Activated CD4-positive, alpha-beta T cell treated with anti-CD3 and anti-CD28 coated beads, Interleukin-2, amount 50 U/mL, for 16 hours (primary cell): ENCODE measurements at regions not wholly inside any gene's neighbourhood (a gene's known extent, or its start where the extent isn't known, plus 50 kb on each side); places are given as distances from the start of the nearest gene placed in this dataset.

Experiments
- DNase-seq: peaks from one replicate; pipeline ENCODE4 v3.0.0-alpha.2; 2020

DNA sequence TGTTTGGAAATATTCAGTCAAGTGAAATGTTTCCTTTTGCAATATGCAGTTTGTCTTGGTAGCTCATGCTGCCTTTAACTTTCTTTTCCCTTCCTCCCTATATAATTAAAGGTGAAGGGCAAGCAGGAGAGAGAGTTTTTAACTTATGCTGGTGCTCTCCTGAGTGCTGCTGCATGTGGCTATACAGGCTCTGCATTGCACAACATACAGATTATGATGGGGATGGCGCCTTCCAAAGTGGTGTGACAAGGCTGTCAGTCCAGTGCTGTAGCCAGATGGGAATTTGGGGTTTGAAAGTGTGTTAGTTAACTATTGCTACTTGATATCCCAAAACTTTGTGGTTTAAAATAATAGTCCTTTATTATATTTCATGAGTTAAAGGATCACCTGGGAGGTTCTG, 199.0 kb downstream of the ATP23 start:
- no peak for DNase-seq

DNA sequence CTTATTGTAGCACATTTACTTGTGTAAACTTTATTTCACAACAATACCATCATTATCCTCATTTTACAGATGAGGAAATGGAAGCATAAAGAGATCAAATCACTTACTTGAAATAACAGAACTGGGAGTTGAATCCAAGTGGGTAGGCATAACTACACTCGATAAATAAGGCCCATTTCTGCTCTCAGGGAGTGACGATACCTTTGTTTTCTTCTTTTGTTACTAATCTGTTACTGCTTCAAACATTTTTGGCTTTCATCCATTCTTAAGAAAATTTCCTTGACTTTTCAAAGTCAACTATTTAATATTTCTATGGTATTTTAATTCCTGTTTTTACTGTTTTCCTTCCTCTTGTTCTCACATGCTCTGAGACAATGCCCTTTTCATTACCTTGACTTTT, 201.6 kb downstream of the ATP23 start:
- DNase-seq = no peak

DNA sequence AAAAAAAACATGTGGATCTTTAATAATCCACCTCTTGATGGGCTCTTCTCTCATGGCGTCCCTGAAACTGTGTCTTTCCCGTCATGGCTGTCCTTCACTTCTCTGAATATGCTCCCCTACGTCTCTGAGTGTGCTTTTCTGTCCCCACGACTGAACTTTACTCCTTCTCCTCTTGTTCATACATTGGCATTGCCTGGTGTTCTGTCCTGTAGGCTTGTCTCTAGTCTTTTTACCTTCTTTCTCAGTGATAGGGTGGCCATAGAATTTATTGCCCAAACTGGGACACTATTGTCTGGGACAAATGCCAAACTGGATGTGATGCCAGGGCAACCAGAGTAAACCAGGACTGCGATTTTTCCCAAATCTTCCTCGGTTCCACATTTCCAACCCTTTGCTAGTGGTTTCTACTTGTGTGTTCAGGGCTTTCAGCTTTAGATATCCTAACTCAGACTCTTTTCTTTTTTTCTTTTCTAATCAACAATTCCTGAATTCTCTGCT, 202.2 kb downstream of the ATP23 start:
- DNase-seq = no peak

DNA sequence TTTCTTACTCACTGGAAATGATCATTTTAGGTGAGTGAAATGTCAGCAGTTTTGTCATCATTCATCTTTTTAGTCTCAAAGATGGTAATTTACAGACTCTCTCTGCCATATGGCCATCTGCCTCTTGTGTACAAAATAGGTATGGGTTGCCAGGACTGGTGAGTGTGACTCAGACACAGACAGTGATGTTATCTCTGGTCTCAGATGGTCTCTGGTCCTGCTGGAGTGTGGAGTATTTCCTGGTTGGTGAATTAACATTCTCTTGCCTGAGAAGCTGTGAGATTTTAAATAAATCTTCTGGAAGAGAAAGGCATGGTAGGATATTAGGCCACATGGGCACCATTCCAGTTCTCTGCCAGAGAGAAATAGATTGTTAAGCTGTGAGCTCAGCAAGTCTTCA, 207.0 kb downstream of the ATP23 start:
- DNase-seq = no peak

DNA sequence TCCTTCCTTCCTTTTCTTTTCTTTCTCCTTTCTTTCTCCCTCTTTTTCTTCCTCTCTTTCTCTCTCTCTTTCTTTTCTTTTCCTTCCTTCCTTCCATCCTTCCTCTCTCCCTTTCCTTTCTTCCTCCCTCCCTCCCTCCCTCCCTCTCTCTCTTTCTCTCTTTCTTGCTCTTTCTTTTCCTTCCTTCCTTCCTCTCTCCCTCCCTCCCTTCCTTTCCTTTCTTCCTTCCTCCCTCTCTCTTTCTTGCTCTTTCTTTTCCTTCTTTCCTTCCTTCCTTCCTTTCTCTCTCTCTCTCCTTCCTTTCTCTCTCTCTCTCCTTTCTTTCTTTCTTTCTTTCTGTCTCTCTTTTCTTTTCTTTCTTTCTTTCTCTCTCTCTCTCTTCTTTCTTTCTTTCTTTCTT, 207.6 kb downstream of the ATP23 start:
- no peak for DNase-seq

DNA sequence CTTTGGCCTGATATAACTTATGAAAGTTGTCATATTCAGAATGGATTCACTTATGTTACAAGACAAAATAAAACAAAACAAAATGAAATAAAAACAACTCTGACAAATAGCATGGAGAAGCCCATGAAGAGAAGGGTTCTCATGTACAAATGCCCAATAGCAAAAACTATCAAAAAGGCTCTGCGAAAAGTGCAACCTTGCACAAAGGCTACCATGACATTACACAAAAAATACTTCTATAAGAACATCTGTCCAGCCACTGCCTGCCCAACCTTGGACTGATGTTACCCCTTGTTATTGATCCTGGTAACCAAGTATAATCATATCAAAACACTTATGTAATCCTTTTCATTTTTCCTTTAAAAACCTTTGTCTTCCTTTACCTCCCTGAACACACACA, 213.0 kb downstream of the ATP23 start:
- DNase-seq = no peak

DNA sequence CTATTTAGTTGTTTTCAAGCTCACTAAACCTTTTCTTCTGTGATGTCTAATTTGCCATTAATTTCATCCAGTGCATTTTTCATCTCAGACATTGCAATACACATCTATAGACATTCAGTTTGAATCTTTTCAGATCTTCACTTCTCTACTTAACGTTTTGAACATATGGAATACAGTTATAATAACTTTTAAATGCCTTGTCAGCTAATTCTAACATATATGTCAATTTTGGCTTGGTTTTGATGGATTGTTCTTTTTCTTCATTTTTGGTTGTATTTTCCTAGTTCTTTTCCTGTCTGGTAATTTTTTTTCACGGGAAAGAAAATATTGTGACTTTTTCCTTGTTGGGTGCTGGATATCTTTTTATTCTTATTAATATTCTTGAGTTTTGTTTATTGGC, 215.3 kb downstream of the ATP23 start:
- no peak for DNase-seq

DNA sequence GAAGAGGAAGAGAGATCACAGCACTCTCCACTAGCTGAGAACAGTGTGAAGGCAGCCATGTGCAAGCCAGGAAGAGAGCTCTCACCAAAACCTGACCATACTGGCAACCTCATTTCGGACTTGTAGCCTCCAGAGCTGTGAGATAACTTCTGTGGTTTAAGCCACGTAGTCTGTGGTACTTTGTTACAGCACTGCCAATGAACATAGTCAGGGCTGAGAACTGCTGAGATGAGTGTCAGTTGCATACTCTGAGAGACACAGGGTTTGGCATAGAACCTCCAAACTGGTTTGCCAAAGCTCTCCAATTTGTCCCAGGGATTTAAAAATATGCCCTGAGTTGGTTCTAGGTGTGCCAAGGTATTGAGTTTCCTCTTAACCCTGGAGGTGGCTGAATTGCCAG, 218.6 kb downstream of the ATP23 start:
- DNase-seq = no peak

DNA sequence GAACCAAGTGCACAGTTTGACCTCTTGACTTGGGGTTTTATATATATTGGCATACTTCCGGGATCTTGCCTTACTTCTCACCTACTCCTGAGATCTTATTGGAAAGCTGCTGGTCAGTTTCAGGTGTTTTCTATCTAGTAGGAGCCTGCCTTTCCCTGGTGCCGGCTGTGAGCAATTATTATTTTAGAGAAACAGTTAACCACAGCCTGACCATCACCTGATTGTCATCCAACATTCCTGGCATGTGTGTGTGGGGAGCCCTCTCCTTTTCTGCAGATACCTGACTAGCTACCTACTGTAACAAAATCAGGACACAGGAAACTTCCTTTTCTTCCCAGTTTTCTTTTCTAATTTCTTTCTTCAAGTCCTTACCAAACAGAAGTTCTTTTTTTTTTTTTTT, 220.4 kb downstream of the ATP23 start:
- no peak for DNase-seq

DNA sequence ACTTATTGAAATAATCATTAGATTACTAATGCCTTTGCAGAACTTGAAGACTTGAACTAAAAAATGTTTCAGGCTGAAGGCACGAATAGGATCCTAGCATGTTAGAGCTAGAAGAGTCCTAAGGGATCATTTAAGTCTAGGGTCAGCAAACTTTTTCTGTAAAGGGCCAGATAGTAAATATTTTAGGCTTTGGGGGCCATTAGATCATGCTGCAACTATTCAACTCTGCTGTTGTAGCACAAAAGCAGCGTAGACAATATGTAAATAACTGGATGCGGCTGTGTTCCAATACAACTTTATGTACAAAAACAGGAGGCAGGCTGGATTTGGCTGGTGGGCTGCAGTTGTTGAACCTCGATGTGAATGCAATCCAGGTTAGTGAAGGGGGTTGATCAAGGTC, 221.7 kb downstream of the ATP23 start:
- no peak for DNase-seq

DNA sequence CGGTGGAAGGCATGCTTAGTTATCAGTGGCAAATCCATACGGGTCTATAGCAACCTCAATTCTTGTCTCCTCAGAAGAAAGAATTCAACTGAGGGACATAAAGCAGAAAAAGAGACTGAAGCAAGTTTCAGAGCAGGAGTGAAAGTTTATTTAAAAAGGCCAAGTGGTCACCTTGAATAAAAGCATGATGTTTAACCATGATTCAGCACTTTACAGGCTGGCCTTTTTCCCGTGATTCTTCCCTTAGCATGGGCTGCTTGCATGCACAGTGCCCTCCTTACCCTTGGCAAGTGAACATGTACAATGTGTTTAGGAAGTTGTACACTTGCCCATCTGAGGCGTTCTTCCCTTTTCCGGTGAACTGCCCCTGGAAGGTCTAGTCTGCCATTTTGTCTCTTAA, 225.3 kb downstream of the ATP23 start:
- DNase-seq = no peak

DNA sequence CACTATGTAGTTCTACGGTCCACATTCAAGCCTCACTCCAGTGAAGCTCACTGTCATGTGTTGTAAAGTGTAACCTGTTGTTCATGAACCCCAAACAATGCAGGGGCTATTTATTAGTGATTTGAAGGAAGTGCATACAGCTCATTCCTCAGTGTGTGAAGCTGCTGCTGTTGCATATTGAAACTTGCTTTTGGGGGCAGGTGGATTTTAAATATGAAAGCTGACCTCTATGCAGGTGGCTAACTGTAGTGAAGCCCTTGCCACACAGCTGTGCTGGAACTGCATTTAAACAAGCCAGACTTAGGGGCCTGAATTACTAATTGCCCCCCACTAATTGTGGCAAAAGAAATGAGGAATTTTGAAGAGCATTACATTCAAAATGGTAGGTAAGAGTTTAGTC, 226.3 kb downstream of the ATP23 start:
- DNase-seq = no peak

DNA sequence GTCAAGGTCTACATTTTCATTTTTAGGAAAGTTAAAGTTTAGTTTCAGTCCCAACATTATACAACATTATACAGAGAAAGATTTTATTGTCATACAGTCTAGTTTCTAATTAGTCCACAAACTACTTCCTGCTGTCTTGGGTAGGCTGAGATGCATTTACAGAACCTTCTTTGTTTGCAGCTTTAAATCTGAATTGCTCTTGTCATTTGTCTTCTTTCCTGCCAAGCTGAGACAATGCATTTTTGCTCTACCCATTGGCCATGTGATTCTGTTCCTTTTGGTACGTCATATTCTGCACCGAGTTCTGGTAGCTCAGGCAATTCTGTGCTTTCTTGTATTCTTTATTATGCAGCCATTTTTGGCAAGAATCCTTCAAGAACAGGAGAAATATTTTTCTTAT, 228.5 kb downstream of the ATP23 start:
- DNase-seq = no peak

DNA sequence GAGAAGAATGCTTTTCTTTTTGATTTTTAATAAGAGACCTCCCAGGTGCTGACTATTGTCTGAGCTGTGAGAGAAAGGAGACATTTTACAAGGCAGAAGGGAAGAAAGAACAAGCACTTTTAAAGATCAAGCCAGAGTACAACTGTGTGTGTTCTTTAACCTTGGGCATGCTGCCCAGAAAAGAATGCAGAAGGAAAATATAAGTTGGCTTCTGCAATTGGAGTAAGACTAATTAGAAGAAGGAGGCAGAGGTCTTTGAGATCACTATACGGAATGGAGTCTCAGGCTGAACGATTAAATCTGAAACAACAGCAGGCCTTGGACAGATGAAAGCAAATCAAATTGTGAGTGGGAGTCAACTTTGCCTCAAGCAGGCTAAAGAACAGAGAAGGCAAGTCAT, 230.5 kb downstream of the ATP23 start:
- DNase-seq = no peak

DNA sequence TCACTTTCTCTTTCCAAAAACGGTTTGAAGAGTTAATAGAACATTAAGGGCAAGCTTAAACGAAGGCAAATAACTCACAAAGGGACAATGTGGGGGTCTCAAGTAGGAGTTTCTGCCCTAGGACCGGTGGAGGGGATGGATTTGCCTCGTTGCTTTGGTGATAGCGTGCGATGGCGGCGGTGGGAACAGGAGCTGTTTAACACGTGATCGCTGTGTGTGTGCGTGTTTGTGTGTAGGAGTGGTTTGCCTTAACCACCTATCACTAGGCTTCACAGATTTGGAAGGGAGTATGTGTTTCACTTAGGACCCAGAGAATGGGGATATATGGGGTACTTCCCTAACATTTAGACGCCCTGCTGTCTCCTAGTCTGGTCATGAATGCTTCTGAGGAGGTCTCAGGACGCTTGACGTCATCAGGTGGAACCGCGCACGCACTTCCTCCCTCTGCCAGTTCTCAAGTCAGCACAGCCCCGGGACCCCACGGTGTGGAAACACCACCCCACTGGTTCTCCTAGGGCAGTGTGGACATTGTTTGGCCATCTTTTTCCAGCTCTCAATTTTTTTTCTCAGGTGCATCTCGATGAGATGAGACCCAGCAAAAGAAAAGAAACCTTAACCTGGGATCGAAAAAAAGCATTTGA, 231.2 kb downstream of the ATP23 start:
- no peak for DNase-seq

DNA sequence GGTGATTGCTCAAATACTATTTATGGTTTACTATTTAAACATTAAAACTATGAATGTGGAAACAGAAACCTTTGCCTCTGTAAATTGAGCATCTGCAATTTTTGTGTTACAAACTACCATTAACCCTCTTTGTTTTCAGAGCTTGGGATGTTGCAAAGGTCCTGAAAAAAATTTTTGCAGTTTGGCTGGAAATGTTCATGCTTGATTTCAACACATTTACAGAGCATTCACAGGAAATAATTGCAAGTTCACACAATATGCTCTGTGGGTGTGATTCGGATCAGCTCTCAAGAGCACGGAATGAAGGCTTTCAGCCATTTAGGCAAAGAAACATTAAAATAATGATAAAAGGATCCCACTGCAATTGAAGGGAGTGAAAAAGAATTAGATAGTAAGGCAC, 232.9 kb downstream of the ATP23 start:
- no peak for DNase-seq

DNA sequence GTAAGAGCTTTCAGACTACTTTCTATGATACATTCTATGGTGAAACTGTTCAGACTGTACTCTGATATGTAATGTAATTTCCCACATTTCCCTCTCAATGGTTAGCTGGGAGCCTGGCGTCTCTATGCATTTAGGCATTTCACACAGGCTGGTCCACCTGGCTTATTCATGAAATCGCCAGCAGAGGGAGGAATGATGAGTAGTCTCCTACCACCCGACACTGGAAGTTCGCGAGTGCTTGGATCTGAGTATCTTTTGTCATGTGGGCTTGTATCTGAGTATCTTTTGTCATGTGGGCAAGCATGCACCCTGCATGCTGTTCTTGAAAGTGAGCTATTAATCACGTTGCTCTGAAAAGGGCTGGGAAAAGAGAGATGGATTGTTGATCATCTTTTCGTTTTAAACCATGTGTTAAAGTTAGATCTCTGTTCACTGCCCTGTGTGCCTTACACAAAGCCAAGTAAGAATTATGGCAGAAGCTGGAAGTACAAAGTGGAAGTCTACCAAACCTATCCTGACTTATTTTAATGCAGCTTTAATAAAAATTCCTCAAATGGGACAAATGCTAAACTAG, 235.0 kb downstream of the ATP23 start:
- DNase-seq = peak; percentile 30

DNA sequence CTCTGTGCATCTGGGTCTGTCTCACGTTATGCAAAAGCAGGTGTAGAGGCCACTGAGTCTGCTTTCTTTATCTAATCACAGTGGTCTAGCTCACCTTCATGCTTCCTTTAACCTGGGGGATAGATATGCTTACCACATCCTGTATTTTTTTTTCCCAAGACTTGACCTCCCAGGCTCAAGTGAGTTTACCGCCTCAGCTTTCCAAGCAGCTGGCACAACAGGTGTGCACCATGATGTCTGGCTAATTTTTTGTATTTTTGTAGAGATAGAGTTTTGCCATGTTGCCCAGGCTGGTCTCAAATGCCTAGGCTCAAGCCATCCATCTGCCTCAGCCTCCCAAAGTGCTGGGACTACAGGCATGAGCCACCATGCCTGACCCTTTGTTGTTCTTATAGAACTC, 236.0 kb downstream of the ATP23 start:
- no peak for DNase-seq

DNA sequence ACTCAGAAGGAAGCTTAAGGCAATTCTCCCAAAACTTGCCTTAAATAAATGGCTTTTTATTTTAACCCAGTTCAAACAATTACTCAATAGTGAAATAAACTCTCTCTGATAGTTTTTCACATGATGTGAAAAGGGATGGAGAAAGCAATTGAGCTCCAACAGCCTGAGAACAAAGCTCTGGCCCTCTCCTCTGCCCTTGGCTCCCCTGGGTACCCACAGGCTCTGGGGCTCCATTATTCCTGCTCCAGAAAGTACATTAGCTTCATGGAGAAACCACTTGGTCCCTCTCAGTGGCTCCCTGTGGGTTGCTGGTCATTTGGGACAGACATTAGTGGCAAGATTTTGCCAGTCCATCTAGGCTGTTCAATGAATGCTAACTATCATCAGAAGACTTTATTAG, 242.8 kb downstream of the ATP23 start:
- no peak for DNase-seq

DNA sequence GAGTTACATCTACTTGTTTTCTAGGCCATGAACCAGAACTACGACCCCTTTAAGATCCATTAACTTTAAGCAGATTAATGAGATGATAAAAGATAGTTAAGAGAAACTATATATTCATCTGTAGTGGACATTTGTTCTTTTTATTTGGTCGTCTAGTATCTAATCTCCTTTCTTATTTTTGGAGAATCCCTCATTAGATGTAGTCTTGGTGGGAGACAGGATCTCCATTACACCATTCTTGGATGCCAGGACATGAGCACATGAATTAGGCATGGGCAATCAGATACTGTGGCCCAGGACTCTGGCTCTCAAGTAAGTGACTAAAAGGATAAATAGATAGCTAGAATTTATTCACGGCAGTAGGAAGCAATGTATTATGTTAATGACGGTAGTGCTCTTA, 245.0 kb downstream of the ATP23 start:
- no peak for DNase-seq

DNA sequence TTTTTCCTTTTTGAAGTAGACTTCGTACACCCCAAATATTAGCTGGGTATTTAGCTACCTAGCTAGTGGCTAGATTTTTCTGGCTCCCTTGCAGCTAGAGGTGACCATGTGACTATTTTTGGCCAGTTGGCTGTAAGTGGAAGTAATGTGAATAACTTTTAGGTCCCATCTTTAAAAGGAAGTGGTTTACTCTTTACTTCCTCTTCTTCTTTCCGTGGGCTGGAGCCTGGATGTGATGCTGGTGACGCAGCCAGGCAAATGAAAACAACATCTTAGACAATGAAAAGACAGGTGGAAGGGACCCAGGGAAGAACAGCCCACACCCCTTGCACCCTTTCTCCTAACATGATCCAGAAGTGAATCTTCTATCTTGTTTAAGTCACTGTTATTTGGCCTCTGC, 245.5 kb downstream of the ATP23 start:
- DNase-seq = no peak

DNA sequence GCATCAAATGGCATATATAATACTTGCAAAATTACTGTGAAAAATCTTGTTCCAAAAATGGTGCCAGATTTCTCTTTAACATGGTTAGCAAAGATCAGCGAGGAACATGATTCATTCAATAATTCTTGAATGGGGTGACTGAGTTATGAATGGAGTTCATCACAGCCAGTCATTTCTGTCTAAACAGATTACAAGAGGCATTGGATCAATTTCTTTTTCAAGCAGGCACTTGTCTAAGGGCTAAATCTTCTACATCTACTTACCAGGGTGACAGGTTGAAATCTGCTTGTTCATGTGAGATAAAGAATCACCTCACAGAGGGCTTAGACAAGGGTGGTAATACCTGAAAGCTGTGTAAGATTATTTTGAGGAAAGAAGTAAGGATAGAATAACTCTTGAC, 247.7 kb downstream of the ATP23 start:
- DNase-seq = no peak

DNA sequence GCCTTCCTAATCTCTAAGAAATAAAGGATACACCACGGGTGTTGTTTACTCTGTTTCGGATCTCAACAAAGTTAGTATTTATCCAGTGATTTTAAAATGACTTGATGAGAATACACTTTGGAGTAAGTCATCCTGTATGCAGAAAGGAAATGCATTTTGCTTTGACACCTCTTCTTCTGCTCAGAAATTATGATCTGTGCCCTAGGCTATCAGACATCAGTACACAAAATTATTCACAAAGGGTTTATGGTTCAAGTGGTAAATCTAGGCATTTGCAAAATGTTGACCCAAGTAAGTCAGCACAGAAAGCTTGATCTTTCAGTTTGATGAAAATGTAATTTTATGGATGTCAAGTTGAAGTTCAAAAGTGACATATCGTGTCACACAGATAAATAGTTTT, 248.5 kb downstream of the ATP23 start:
- DNase-seq = no peak

DNA sequence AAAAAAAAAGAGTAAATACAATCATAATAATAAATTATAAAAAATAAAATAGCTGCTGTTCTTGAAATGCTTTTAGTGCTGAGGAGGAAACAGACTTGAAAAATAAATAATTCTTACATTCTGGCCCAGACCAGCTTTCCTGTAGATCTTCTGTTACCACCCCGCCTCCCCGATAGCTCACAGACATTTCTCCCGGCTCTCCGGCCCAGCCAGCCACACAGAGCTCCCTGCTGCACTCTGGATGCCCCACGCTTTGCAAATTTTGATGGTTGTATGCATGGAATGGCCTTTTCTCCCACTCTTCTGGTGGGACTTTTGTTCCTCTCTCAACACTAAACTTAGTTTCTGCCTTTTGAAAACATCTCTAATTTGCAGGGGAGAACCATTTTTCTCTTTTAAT, 249.3 kb downstream of the ATP23 start:
- no peak for DNase-seq

DNA sequence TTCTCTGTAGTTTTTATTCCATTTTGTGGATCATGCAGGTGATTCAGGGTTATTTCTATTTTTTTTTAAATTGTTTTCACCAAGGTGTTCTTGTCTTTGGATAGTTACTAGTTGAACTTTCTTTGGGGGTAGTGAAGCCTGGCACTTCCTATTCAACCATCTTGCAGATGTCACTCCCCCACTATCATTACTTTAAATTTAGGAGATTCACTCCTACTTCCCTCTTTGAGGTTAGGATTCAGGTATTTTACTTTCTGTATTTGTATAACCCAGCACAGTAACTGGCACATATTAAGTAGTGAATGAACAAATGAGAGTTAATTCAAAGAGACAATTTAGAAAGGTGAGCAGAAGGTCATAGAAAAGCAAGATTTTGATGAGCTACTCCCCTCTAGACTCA, 255.6 kb downstream of the ATP23 start:
- DNase-seq = no peak
